ENCODE measurements at regions not wholly inside any gene's neighbourhood (a gene's known extent, or its start where the extent isn't known, plus 50 kb on each side); places are given as distances from the start of the nearest gene placed in this dataset.

DNA sequence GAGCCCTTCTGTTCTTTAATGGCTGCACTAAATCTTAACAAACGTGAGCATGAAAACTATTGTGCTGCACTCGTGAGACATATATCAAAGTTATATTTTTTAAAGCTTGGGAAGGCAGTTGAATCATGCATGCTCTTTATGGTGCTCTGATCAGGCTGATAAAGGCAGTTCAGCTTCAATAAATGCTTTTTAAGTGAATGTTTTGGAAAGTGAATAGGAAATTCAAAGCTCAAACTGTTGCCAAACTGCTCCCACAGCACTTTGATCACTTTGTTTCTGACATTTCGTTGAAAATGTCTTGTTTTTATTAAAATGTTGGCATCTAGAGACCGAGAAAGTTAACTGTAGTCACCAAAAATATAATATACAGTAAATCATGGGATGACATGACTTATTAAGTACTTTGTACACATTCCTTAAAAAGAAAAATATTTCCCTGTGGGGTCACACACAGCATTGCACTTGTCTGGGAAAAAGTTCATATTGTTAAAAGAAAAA lies 625.7 kb upstream of the PCDH9 start:
- TF ChIP-seq, protein P1, sequence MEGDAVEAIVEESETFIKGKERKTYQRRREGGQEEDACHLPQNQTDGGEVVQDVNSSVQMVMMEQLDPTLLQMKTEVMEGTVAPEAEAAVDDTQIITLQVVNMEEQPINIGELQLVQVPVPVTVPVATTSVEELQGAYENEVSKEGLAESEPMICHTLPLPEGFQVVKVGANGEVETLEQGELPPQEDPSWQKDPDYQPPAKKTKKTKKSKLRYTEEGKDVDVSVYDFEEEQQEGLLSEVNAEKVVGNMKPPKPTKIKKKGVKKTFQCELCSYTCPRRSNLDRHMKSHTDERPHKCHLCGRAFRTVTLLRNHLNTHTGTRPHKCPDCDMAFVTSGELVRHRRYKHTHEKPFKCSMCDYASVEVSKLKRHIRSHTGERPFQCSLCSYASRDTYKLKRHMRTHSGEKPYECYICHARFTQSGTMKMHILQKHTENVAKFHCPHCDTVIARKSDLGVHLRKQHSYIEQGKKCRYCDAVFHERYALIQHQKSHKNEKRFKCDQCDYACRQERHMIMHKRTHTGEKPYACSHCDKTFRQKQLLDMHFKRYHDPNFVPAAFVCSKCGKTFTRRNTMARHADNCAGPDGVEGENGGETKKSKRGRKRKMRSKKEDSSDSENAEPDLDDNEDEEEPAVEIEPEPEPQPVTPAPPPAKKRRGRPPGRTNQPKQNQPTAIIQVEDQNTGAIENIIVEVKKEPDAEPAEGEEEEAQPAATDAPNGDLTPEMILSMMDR (IDR thresholded peaks at IDR 0.05; ENCODE audit: low read depth, low read length, poor library complexity, severe bottlenecking), result no peak
- no peak for TF ChIP-seq EZH2phosphoT487 (IDR thresholded peaks at IDR 0.05; ENCODE audit: borderline replicate concordance, low read length)

Measured in DOHH2 (cell line).